ENCODE measurements at regions not wholly inside any gene's neighbourhood (a gene's known extent, or its start where the extent isn't known, plus 50 kb on each side); places are given as distances from the start of the nearest gene placed in this dataset.

DNA sequence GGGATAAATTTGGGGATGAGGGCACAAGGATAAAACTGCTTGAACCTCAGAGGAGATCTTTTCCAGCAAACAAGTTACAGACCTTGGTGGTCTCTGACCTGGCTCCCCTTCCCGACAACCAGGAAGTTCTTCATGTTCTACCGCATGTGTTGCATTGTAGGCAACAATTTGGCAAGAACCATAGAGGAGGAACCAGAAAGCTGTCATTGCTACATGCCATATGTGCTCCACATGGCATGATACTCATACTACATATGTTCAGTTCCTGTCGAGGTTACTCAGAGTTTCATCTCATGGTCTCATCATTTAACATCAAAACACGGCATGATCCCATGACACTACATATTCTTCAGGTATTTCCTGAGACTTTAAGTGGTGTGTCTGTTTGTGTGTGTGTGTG is 235.9 kb downstream of the OR13H1 start:
- DNase-seq, result no peak

- DNase-seq, result no peak
These were observed 238.8 kb downstream of the OR13H1 start for GRCh38 chrX:131782646-131783045.

DNA sequence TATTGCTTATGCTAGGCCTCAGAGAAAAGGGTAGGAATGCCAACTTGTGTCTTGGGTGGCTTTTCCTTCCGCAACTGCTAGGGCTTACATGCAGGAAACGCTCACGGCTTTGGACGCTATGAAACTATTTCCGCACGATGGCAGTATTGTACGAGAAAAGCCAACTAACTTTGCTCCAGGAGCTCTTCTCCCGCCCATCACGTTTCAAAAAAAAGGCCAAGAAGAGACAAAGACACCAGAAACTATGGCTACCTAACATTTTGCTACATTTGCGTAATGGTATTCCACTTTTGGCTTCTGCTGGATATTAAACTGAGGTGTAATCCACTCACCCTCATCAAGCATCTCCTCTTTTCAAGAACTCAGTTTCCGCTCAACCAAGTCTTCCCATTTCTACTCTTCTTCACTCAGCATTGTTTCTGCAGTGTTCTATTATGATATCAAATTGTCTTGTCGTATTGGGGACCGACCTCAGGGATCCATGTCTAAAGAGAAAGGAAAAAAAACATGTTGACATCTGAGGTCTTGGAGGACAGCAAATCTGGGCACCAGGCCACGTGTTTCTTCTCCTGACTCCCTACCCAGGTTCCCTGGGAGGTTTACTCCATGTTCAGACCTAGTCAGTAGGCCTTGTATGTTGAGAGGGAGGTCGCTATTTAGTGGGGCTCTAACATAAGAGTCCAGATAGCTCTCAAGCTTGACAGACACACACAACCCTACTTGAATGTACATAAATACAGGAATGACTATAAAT is 239.4 kb upstream of the STK26 start:
- no peak for DNase-seq

- no peak for DNase-seq
These were observed 233.4 kb upstream of the STK26 start for GRCh38 chrX:131789664-131790063.

DNA sequence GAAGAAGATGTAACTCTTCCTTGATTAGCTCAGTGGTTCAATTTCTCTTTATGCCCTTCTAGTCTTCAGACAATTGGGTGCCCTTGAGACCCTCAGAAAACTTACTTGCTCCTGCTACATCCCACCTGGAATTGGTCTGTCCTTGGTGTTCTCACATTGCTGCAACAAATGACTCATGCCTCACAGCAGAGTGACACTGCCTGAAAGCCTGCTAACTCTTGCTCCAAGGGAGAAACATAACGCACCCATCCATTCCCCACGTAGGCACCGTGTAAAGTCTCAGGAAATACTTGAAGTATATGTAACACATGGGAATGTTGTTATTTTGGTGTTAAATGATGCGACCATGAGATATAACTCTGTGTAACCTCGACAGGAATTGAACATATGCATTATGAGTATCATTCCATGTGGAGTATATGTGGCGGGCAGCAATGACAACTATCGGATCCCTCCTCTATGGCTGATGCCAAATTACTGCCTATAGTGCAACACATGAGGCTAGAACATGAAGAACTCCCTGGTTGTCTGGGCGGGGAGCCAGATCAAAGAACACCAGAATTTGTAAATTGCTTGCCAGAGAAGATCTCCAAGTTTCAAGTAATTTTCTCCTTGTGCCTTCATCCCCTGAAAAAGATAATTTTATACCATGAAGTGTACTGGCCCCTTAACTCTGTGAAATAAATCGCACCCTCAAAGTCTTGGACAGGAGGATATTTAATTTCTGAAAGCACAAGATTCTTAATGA is 231.3 kb upstream of the STK26 start:
- no peak for DNase-seq

DNA sequence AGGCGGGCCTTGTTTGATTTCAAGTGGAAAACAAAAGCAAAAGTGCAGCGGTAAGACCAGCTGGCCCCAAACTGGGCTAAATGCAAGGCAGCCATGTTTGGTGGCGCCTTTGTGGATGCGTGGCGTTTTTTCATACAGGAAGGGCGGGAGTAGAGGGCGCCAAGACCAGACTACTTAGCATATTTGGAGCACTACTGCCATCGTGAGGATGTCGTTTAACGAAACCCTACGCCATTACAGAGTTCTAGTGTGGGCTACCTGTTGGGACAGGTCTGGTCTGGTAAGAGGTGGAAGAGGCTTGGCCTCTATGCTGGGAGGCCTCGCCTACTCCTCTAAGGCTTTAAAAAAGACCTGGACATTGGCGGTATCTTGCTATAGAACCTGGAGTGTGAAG is 230.7 kb upstream of the STK26 start:
- DNase-seq, result no peak

DNA sequence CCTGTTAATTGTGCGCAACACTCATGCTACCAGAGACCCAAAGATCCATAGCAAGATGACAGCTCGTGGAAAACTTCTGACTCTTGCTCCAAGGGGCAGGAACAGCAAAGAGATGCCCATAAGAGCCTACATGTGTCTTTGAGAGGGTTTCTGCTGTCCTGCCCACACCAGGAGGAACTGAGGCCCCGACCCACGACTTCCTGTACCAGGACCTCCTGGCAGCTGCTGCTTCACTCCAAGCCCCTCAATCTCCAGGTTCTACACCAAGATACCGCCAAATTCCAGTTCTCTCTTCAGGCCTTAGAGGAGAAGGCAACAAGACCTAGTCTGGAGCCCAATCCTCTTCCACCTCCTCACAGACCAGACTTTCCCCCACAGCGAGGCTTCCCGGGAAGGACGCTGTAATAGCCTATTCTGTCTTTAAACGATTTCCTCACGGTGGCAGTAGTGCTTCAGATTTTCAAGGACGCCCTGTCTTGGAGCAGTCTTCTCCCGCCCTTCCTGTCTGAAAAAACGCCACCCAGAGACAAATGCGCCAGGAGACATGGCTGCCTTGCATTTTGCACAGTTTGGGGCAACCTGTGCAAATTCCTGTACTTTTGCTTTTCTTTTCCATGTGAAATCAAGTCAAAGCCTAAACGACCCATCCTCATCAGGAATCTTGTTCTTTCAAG is 230.2 kb upstream of the STK26 start:
- DNase-seq, result no peak

DNA sequence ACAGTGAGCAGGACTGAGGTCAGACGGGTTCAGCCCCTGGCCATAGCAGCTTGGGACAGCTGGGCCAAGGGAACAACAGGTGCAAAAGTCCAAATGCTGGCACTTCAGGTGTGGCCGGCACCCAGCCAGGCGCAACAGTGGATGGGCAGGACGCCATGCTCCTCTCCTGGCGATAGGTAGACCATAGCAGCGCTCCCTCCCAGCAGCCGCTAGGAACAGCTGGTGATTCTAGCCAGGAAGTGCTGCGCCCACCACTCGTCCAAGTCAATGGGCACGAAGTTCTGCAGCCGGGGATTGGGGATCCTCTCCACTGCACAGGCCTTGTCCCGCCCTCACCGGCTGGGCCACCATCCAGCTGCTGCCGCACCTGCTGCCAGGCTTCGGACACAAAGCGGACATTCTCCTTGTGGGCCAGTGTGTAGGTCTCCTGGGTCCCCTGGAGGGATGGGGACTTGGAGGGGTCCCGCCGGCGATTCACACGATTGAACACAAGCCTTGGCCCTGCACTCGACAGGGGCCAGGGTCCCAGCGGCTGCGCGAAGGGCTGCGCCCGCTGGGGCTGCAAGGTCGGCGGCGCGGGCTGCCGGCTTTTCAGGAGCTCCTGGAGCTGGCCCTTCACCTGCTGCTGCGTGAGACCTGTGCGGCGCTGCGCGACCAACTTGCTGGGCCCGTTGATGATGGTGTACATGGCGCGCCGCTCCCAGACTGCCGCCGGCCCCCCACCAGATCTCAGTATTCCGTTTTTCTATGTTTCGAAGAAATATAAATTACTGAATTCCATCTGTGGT is 227.5 kb upstream of the STK26 start:
- DNase-seq, result no peak

- DNase-seq, result no peak
These were observed 222.0 kb upstream of the STK26 start for GRCh38 chrX:131801066-131801465.

DNA sequence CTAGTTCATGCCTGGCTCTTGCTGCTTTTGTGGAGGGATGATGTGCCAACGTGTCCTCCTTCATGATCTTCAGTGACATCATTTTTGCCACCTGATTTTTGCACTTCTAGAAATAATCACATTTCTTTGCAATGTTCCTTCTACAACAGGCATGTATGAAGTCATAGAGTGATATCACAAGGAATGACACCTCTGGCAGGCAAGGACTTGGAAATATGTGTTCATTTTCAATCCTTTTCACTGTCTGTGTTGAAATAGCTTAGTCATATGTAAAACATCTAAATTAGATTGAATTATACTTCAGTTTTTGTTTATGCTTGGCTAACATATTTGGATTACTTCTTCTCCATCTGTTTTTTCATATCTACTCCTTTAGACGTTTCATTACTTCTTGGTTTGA is 221.2 kb upstream of the STK26 start:
- DNase-seq, result no peak

- peak; percentile 42 for DNase-seq
These were observed 220.1 kb upstream of the STK26 start for GRCh38 chrX:131802836-131803626.

- peak; percentile 57 for DNase-seq
These were observed 210.0 kb upstream of the STK26 start for GRCh38 chrX:131812847-131813825.

GRCh38 chrX:131816551-131817136 is 206.5 kb upstream of the STK26 start:
- peak; percentile 66 for DNase-seq

DNA sequence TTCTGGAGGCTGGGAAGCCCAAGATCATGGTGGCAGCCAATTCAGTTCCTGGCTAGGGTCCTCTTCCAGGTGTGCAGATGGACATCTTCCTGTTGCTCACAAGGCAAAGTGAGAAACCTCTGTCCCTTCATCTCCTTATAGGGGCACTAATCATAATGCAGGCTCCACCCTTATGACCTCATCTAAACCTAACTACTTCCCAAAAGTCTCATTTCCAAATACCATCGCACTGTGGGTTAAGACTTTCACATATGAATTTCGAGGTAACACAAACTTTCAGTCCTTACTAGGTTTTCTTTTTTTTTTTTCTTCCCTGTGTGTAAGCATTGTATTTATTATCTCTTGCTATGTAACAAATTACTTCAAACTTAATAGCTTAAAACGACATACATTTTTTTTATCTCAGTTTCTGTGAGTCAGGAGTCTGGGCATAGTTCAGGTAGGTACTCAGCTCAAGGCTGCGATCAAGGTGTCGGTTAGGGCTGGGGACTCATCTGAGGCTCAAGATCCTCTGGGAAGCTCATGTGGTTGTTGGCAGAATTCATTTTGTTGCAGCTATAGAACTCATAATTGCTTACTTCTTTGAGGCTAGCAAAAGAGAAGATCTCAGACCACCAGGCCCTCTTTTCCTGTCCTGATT is 204.7 kb upstream of the STK26 start:
- DNase-seq, result no peak

- no peak for DNase-seq
These were observed 201.0 kb upstream of the STK26 start for GRCh38 chrX:131821945-131822622.

- no peak for DNase-seq
These were observed 196.5 kb upstream of the STK26 start for GRCh38 chrX:131826572-131826971.

DNA sequence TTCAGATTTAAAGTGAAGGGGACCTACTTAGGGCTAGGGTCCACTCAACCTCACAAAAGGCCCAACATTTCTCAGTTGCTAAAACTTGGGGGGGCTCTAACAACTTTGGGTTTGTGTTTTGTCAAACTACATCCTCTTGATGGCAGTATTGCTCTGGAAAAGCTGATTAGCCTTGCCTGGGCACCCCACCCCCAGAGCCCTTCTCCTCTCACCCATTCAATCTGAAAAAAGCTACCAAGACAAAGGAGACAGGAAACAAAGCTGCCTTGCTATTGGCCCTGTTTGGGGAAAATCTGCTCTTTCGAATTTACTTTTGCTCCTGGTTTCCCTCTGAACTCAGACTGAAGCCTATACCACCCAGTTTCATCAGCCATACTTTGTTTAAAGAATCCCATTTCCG is 195.2 kb upstream of the STK26 start:
- DNase-seq, result peak; percentile 64

DNA sequence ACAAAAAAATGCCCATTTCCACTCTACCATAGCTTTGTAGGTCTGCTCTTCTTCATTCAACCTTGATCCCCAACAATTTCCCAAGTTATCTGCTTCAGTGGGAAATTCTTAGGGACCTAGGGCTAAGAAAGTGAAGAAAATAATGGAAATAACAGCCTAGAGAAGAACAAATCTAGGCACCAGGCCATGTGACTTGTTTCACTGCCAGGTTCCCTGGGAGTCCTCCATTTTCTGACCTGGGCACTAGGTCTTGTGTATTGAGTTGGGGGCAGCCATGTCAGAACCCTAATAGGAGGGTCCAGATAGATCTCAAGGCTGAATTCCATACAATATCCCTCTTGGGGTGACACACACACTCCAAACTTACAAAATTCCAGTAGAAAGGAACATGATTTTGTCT is 194.6 kb upstream of the STK26 start:
- peak; percentile 5 for DNase-seq

- DNase-seq, result peak; percentile 75
These were observed 192.5 kb upstream of the STK26 start for GRCh38 chrX:131830400-131831184.

Measured in stimulated activated CD4-positive, alpha-beta T cell treated with anti-CD3 and anti-CD28 coated beads, Interleukin-15, amount 100 ng/mL, for 24 hours (primary cell).